Activated B cell treated with CpG ODN at 0.5 μM for 24 hours (primary cell): ENCODE measurements at regions not wholly inside any gene's neighbourhood (a gene's known extent, or its start where the extent isn't known, plus 50 kb on each side); places are given as distances from the start of the nearest gene placed in this dataset.
"Not testable (repeated sequence)": the region's sequence is repeated elsewhere in the genome, so short reads cannot be mapped to it uniquely, and the experiment has no call there.

Source experiments
- ATAC-seq: fragments of 200-7000 bp; cut with Tn5 transposase; one replicate; pipeline ENCODE4 v1.10.0; 2021; ENCODE audit warnings: low read depth, mild to moderate bottlenecking, moderate library complexity
- CTCF ChIA-PET: fragments of 350-600 bp; sonication (Branson Sonifier 250); formaldehyde crosslinking; loops from one replicate; lab custom pipeline; 2021; ENCODE audit warnings: antibody characterized with exemption; lab: Charles Lee
- POLR2A ChIA-PET: fragments of 350-600 bp; sonication (Branson Sonifier 250); formaldehyde crosslinking; loops from one replicate; lab custom pipeline; 2021; ENCODE audit warnings: antibody characterized with exemption; lab: Charles Lee
- DNase-seq: peaks from one replicate; pipeline ENCODE4 v3.0.0; 2022
- H3K27ac Mint-ChIP-seq: one replicate; pipeline ENCODE4 v1.8.0; 2020; ENCODE audit warnings: mixed read lengths
- H3K27me3 Mint-ChIP-seq: one replicate; pipeline ENCODE4 v1.8.0; 2021; ENCODE audit warnings: mixed read lengths
- H3K36me3 Mint-ChIP-seq: one replicate; pipeline ENCODE4 v1.8.0; 2021; ENCODE audit warnings: low read depth, mixed read lengths
- H3K4me1 Mint-ChIP-seq: one replicate; pipeline ENCODE4 v1.8.0; 2021; ENCODE audit warnings: mixed read lengths
- H3K4me3 Mint-ChIP-seq: one replicate; pipeline ENCODE4 v1.8.0; 2020; ENCODE audit warnings: mild to moderate bottlenecking, mixed read lengths
- H3K9me3 Mint-ChIP-seq: one replicate; pipeline ENCODE4 v1.8.0; 2020; ENCODE audit warnings: mixed read lengths
- CTCF ChIP-seq: fragments of 200-600 bp; IDR thresholded peaks from one replicate; pipeline ENCODE4 v1.8.0; 2022; ENCODE audit warnings: antibody characterized with exemption, mild to moderate bottlenecking
- intact Hi-C: fragments of 100-400 bp; cut with micrococcal nuclease; formaldehyde crosslinking; loops from one replicate; pipeline ENCODE4 v1.15.1; 2024

- intact Hi-C loops: loop anchor here (10.0 kb wide), 1 partner anchor 843 kb away; no protein-coding TSS in a partner anchor
- Mint-ChIP-seq H3K36me3 (no peaks in the 10 kb centered on the region), H3K4me1 (no peaks in the 10 kb centered on the region), H3K4me3 (no peak overlapping the region), H3K9me3 (no peaks in the 10 kb centered on the region), H3K27ac (no peak overlapping the region), H3K27me3 (peaks cover 11% of the 10 kb centered on the region)
- ChIA-PET POLR2A (no interaction called here), CTCF (no interaction called here)
- TF ChIP-seq CTCF: no peak
- DNase-seq (no peak), ATAC-seq (no peak)
Observed at GRCh38 chr10:6841761-6842160, 261.7 kb upstream of the PRKCQ start.

DNA sequence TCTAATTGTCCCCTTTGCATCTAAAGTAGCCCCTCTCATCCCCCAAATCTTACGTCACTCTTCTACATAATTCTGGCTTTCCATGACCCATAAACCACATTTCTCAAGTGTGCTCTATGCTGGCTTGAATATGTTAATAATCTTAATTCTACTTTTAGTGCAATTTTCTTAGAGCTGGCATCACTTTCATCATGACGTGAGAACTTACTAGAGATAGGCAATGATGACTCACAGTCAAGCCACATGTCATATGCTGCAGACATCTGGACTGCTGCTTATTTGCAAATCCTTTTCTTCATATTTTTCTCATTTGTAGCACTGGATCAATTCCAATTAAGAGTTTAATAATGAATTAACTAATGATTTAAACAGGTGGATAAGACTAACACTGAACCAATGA is 260.7 kb upstream of the PRKCQ start:
- intact Hi-C loops: loop anchor here (10.0 kb wide), 1 partner anchor 844 kb away; no protein-coding TSS in a partner anchor
- ChIA-PET POLR2A (no interaction called here), CTCF (no interaction called here)
- no peak for DNase-seq
- no peak for TF ChIP-seq CTCF
- no peaks in the 10 kb centered on the region for H3K4me1 Mint-ChIP-seq
- ATAC-seq: no peak
- H3K9me3 Mint-ChIP-seq: no peaks in the 10 kb centered on the region
- no peak overlapping the region for H3K27ac Mint-ChIP-seq
- peaks cover 11% of the 10 kb centered on the region for H3K27me3 Mint-ChIP-seq
- no peak overlapping the region for H3K4me3 Mint-ChIP-seq
- no peaks in the 10 kb centered on the region for H3K36me3 Mint-ChIP-seq

- no peak for TF ChIP-seq CTCF
- Mint-ChIP-seq H3K27me3 (peaks cover 11% of the 10 kb centered on the region), H3K4me1 (no peaks in the 10 kb centered on the region), H3K36me3 (no peaks in the 10 kb centered on the region), H3K4me3 (no peak overlapping the region), H3K9me3 (no peaks in the 10 kb centered on the region), H3K27ac (no peak overlapping the region)
- DNase-seq (no peak), ATAC-seq (no peak)
- ChIA-PET CTCF (no interaction called here), POLR2A (no interaction called here)
- intact Hi-C loops: loop anchor here (10.0 kb wide), 1 partner anchor 845 kb away; no protein-coding TSS in a partner anchor
Observed at GRCh38 chr10:6840201-6840691, 260.2 kb upstream of the PRKCQ start.

- no peak for TF ChIP-seq CTCF
- no peaks in the 10 kb centered on the region for H3K4me1 Mint-ChIP-seq
- no peak for ATAC-seq
- H3K36me3 Mint-ChIP-seq: no peaks in the 10 kb centered on the region
- H3K27ac Mint-ChIP-seq: no peak overlapping the region
- no peaks in the 10 kb centered on the region for H3K9me3 Mint-ChIP-seq
- ChIA-PET CTCF (no interaction called here), POLR2A (no interaction called here)
- no peak overlapping the region for H3K4me3 Mint-ChIP-seq
- no peak for DNase-seq
- H3K27me3 Mint-ChIP-seq: peaks cover 9% of the 10 kb centered on the region
- intact Hi-C loops: loop anchor here (1.0 to 10.0 kb wide), 2 partner anchors 427 to 579 kb away; no protein-coding TSS in a partner anchor
Observed at GRCh38 chr10:6838118-6838517, 258.0 kb upstream of the PRKCQ start.

DNA sequence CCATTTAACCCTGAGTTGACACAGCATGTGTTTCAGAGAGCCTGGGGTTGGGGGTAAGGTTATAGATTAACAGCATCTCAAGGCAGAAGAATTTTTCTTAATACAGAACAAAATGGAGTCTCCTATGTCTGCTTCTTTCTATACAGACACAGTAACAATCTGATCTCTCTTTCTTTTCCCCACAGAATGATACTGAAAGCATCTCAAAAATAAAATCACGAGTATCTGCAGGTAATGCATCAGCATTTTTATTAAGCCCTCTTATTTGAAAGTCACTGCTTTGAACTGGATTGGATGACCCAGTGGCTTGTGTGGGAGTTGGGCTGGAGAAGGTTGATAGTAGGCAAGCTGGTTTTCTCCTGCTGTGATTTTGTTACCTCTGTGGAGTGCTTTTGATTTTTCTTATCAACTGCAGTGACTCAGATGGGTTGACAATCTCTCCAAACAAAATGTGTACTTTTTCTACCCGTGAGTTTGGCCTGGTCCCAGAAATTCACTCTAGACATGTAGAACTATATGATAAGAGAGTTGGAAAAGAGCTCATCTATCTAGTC is 253.5 kb upstream of the PRKCQ start:
- no peaks in the 10 kb centered on the region for H3K36me3 Mint-ChIP-seq
- POLR2A ChIA-PET: no interaction called here
- H3K27ac Mint-ChIP-seq: no peak overlapping the region
- no peaks in the 10 kb centered on the region for H3K9me3 Mint-ChIP-seq
- no peaks in the 10 kb centered on the region for H3K4me1 Mint-ChIP-seq
- H3K27me3 Mint-ChIP-seq: peaks cover 4% of the 10 kb centered on the region
- no peak for TF ChIP-seq CTCF
- no peak for ATAC-seq
- DNase-seq: no peak
- intact Hi-C loops: loop anchor here (10.0 kb wide), 1 partner anchor 431 kb away; no protein-coding TSS in a partner anchor
- CTCF ChIA-PET: no interaction called here
- no peak overlapping the region for H3K4me3 Mint-ChIP-seq

- CTCF ChIA-PET, H3K36me3 Mint-ChIP-seq, H3K4me1 Mint-ChIP-seq, H3K4me3 Mint-ChIP-seq, H3K9me3 Mint-ChIP-seq, DNase-seq, H3K27me3 Mint-ChIP-seq, POLR2A ChIA-PET, H3K27ac Mint-ChIP-seq, ATAC-seq: not testable (repeated sequence)
- intact Hi-C loops: loop anchor here (10.0 kb wide), 1 partner anchor 434 kb away; no protein-coding TSS in a partner anchor
Observed at GRCh38 chr10:6830981-6831380, 250.9 kb upstream of the PRKCQ start.

DNA sequence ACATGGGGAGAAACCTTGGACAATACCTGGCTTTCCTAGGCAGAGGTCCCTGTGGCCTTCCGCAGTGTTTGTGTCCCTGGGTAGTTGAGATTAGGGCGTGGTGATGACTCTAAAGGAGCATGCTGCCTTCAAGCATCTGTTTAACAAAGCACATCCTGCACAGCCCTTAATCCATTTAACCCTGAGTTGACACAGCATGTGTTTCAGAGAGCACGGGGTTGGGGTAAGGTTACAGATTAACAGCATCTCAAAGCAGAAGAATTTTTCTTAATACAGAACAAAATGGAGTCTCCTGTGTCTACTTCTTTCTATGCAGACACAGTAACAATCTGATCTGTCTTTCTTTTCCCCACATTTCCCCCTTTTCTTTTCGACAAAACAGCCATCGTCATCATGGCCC is 244.7 kb upstream of the PRKCQ start:
- H3K9me3 Mint-ChIP-seq, H3K4me3 Mint-ChIP-seq, H3K27ac Mint-ChIP-seq, intact Hi-C loops, DNase-seq, H3K36me3 Mint-ChIP-seq, ATAC-seq, POLR2A ChIA-PET, CTCF ChIA-PET, H3K27me3 Mint-ChIP-seq, H3K4me1 Mint-ChIP-seq: not testable (repeated sequence)
